ENCODE measurements at regions not wholly inside any gene's neighbourhood (a gene's known extent, or its start where the extent isn't known, plus 50 kb on each side); places are given as distances from the start of the nearest gene placed in this dataset.

GRCh38 chr11:127890030-127890615 lies 697.2 kb downstream of the ETS1 start:
- FAIRE-seq, result no peak
- no peak for TF ChIP-seq CTCF (IDR thresholded peaks at IDR 0.05; ENCODE audit: insufficient read depth, missing control alignments)
- no peak for DNase-seq (ENCODE audit: insufficient read length, low spot score)

- FAIRE-seq (no peak), DNase-seq (ENCODE audit: insufficient read length, low spot score) (no peak)
- no peak for TF ChIP-seq CTCF (IDR thresholded peaks at IDR 0.05; ENCODE audit: insufficient read depth, missing control alignments)
Observed at GRCh38 chr11:127888386-127888785, 699.0 kb downstream of the ETS1 start.

- TF ChIP-seq CTCF (IDR thresholded peaks at IDR 0.05; ENCODE audit: insufficient read depth, missing control alignments), result no peak
- DNase-seq (ENCODE audit: insufficient read length, low spot score) (no peak), FAIRE-seq (no peak)
Observed at GRCh38 chr11:127875131-127875530, 712.2 kb downstream of the ETS1 start.

GRCh38 chr11:127873478-127873877 lies 713.9 kb downstream of the ETS1 start:
- DNase-seq (ENCODE audit: insufficient read length, low spot score), result no peak
- no peak for FAIRE-seq
- no peak for TF ChIP-seq CTCF (IDR thresholded peaks at IDR 0.05; ENCODE audit: insufficient read depth, missing control alignments)

GRCh38 chr11:127866109-127866508 lies 721.2 kb downstream of the ETS1 start:
- FAIRE-seq, result no peak
- TF ChIP-seq CTCF (IDR thresholded peaks at IDR 0.05; ENCODE audit: insufficient read depth, missing control alignments), result no peak

GRCh38 chr11:127864861-127865260 lies 722.5 kb downstream of the ETS1 start:
- no peak for FAIRE-seq
- no peak for TF ChIP-seq CTCF (IDR thresholded peaks at IDR 0.05; ENCODE audit: insufficient read depth, missing control alignments)

More at GRCh38 chr11:127866109-127866508, 721.2 kb downstream of the ETS1 start:
- DNase-seq (ENCODE audit: insufficient read length, low spot score), result no peak

GRCh38 chr11:127862406-127862805 lies 725.0 kb downstream of the ETS1 start:
- no peak for TF ChIP-seq CTCF (IDR thresholded peaks at IDR 0.05; ENCODE audit: insufficient read depth, missing control alignments)
- no peak for FAIRE-seq
- DNase-seq (ENCODE audit: insufficient read length, low spot score), result no peak

More at GRCh38 chr11:127864861-127865260, 722.5 kb downstream of the ETS1 start:
- no peak for DNase-seq (ENCODE audit: insufficient read length, low spot score)
